ENCODE measurements at regions not wholly inside any gene's neighbourhood (a gene's known extent, or its start where the extent isn't known, plus 50 kb on each side); places are given as distances from the start of the nearest gene placed in this dataset.
A peak's percentile ranks its signal among the peaks of the same experiment; 100 is the strongest.

DNA sequence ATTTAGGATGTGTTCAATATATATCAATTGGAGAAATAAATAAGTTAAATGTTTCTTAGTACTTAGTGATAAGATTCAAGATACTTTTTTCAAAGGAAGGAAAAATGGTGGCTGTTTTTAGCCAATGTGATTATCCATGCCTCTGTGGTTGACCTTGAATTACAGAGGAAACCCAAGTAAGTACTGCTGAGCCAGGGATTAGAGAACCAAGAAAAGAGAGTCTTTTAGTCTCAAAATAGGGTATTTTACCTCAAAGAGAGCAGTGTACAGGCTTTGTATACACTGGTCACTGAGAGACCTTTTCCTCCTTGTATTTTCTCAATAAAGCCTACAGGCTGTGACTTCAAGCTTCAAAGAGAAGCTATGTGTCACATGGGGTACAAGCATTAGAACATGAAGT is 1075.3 kb downstream of the ADGRL3 start:
- H3K4me3 Mint-ChIP-seq: no peak overlapping the region
- peaks cover 0 to 2% (median 0%) of the 10 kb centered on the region in 3 donors for H3K27me3 Mint-ChIP-seq (ENCODE audit: low read depth in 3 of 3)
- peaks cover 7 to 19% of the 10 kb centered on the region in 2 donors for H3K4me1 Mint-ChIP-seq
- DNase-seq: no peak
- peaks cover 5 to 68% (median 23%) of the 10 kb centered on the region in 6 donors for H3K9me3 Mint-ChIP-seq
- H3K36me3 Mint-ChIP-seq: peaks cover 0 to 5% (median 4%) of the 10 kb centered on the region in 3 donors
- H3K27ac Mint-ChIP-seq: no peak overlapping the region

DNA sequence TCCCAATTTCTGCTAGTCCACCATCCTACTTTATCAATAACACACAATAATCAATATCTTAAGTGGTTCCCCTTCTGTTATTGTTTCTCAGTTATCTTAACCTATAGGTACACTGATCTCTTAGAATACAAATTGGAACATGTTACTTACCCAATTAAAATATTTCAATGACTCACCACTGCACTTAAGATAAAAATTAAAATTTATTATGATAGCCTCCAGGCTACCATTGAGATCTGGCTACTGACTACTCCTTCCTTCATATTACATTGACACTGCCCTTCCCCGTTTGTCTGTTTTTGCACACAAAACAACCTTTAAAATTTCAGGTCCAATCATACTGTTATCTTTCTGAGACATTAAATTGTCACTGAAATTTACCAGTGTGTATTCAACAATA is 1074.7 kb downstream of the ADGRL3 start:
- H3K27ac Mint-ChIP-seq: no peak overlapping the region
- peaks cover 7 to 24% of the 10 kb centered on the region in 2 donors for H3K4me1 Mint-ChIP-seq
- DNase-seq: no peak
- peaks cover 0 to 5% (median 4%) of the 10 kb centered on the region in 3 donors for H3K36me3 Mint-ChIP-seq
- no peak overlapping the region for H3K4me3 Mint-ChIP-seq
- peaks cover 0 to 2% (median 0%) of the 10 kb centered on the region in 3 donors for H3K27me3 Mint-ChIP-seq (ENCODE audit: low read depth in 3 of 3)
- H3K9me3 Mint-ChIP-seq: peaks cover 5 to 72% (median 23%) of the 10 kb centered on the region in 6 donors

GRCh38 chr4:62271107-62271506 is 1071.0 kb downstream of the ADGRL3 start:
- H3K9me3 Mint-ChIP-seq: peaks cover 3 to 64% (median 20%) of the 10 kb centered on the region in 6 donors
- H3K27me3 Mint-ChIP-seq (ENCODE audit: low read depth in 3 of 3): peaks cover 0 to 2% (median 0%) of the 10 kb centered on the region in 3 donors
- no peak overlapping the region for H3K27ac Mint-ChIP-seq
- H3K4me1 Mint-ChIP-seq: peaks cover 7 to 24% of the 10 kb centered on the region in 2 donors
- DNase-seq: no peak
- H3K4me3 Mint-ChIP-seq: no peak overlapping the region
- peaks cover 0 to 5% (median 4%) of the 10 kb centered on the region in 3 donors for H3K36me3 Mint-ChIP-seq

DNA sequence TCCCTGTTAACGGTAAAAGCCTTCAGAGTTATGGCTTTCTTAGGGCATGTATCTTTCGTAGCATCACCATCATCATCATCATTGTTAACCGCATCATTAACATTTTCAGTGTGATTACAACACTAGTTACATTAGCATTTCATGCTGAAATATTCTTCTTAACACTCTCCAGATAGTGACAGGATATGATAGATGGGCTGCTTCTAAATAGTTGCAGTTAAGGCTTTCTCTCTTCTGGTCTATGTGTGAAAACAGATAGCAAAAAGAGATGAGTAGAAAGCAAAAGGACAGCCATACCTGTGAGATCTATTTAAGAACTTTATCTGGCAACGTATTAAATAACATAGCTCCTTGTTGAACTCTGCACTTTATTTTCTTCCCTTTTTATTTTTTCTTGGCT is 1069.8 kb downstream of the ADGRL3 start:
- Mint-ChIP-seq H3K9me3 (peaks cover 3 to 56% (median 20%) of the 10 kb centered on the region in 6 donors), H3K4me1 (peaks cover 7 to 24% of the 10 kb centered on the region in 2 donors), H3K4me3 (peak overlapping the region in 3 of 5 donors; percentile 1 to 7 (median 3)), H3K27me3 (ENCODE audit: low read depth in 3 of 3) (peaks cover 0 to 2% (median 0%) of the 10 kb centered on the region in 3 donors), H3K36me3 (peaks cover 0 to 5% (median 4%) of the 10 kb centered on the region in 3 donors), H3K27ac (peak overlapping the region in 4 of 6 donors; percentile 35 to 75 (median 58))
- DNase-seq: peak in 1 of 3 donors; percentile 7

GRCh38 chr4:62263454-62263853 is 1063.3 kb downstream of the ADGRL3 start:
- no peak for DNase-seq
- Mint-ChIP-seq H3K4me1 (no peaks in the 10 kb centered on the region), H3K27me3 (ENCODE audit: low read depth in 3 of 3) (no peaks in the 10 kb centered on the region), H3K36me3 (no peaks in the 10 kb centered on the region), H3K9me3 (peaks cover 6 to 39% (median 16%) of the 10 kb centered on the region in 6 donors), H3K4me3 (no peak overlapping the region), H3K27ac (no peak overlapping the region)

DNA sequence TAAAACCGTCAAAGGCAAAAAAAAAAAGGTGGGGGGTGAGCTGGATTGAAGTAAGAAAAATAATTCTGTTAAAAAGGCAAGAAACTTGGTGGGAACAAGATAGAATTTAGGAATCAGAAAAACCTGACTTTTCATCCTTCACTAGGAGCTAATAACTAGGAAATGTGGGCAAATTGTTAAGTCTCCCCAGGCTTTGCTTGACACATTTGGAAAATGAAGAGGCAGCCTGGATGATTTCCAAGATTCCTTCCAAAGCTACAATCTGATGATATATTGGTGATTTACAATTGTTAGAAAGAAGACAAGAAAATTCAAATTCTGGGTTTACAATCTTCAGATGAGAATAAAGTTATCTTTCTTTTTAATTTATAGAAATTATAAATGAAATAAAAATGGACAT is 1062.5 kb downstream of the ADGRL3 start:
- H3K27ac Mint-ChIP-seq: no peak overlapping the region
- H3K4me3 Mint-ChIP-seq: no peak overlapping the region
- peaks cover 7 to 40% (median 18%) of the 10 kb centered on the region in 6 donors for H3K9me3 Mint-ChIP-seq
- H3K36me3 Mint-ChIP-seq: no peaks in the 10 kb centered on the region
- DNase-seq: no peak
- no peaks in the 10 kb centered on the region for H3K27me3 Mint-ChIP-seq (ENCODE audit: low read depth in 3 of 3)
- H3K4me1 Mint-ChIP-seq: no peaks in the 10 kb centered on the region

DNA sequence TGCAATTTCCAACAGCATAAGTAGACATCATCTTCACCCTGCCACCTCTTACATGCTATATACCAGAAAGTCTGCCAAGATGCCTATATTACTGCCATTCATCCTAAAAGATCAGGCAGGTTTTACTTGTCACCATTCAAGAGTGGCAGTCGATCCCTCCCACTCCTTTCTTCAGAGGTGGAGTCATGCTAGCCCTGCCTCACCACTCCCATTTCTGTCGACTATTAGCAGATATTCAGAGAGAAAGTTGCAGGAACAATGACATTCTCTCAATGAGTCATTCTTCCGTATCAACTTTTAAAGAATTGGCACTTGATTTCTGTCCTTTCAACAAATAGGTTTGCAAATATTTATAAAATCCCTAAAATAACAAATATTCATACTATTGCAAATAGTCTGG is 1060.1 kb downstream of the ADGRL3 start:
- H3K4me1 Mint-ChIP-seq: no peaks in the 10 kb centered on the region

DNA sequence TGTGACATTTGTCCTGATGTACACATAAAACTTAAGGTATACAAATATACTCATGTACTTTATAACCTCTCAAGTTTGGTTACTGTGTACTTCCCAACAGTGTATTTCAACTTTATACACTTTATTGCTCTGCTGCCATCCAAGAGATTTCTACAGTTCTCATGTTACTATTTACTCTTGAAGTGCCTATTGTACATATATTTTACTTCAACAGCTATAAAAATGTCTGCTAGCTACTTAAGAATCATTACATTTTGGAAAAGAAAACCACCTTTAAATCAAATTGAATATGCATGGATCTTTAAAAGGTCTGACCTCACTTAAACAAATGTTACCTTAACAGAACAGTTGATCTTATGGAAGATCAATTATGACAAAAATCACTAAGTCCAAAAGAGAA is 1056.4 kb downstream of the ADGRL3 start:
- Mint-ChIP-seq H3K4me1 (no peaks in the 10 kb centered on the region), H3K4me3 (no peak overlapping the region), H3K36me3 (no peaks in the 10 kb centered on the region), H3K27me3 (ENCODE audit: low read depth in 3 of 3) (no peaks in the 10 kb centered on the region), H3K9me3 (peaks cover 5 to 58% (median 19%) of the 10 kb centered on the region in 6 donors), H3K27ac (no peak overlapping the region)
- DNase-seq: no peak

More for the DNA sequence above, 1060.1 kb downstream of the ADGRL3 start:
- H3K27ac Mint-ChIP-seq: no peak overlapping the region
- no peak for DNase-seq
- H3K4me3 Mint-ChIP-seq: no peak overlapping the region
- H3K36me3 Mint-ChIP-seq: no peaks in the 10 kb centered on the region
- peaks cover 8 to 42% (median 19%) of the 10 kb centered on the region in 6 donors for H3K9me3 Mint-ChIP-seq
- no peaks in the 10 kb centered on the region for H3K27me3 Mint-ChIP-seq (ENCODE audit: low read depth in 3 of 3)

GRCh38 chr4:62252728-62253127 is 1052.6 kb downstream of the ADGRL3 start:
- Mint-ChIP-seq H3K4me1 (peaks cover 0 to 5% of the 10 kb centered on the region in 2 donors), H3K4me3 (no peak overlapping the region), H3K9me3 (peaks cover 7 to 52% (median 11%) of the 10 kb centered on the region in 6 donors), H3K27ac (no peak overlapping the region), H3K36me3 (no peaks in the 10 kb centered on the region), H3K27me3 (ENCODE audit: low read depth in 3 of 3) (no peaks in the 10 kb centered on the region)
- DNase-seq: no peak

DNA sequence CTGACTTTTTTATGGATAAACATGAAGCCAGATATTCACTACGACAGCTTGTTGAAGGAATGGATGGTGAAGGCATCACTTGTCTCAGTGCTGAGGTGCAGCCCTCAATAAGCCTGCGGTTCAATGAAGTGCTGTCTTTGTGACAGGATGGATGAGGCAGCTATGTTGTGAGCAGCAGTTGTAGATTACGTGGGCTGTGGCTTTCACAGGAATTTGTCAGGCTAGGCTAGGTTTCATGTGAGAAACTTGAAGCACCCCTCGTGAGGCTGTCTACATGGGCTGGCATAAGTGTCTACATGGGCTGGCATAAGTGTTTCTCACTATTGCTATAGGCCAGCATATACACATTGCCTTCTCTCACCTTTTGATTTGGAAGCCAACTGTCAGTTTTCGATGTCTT is 1050.0 kb downstream of the ADGRL3 start:
- Mint-ChIP-seq H3K4me1 (peaks cover 0 to 5% of the 10 kb centered on the region in 2 donors), H3K36me3 (no peaks in the 10 kb centered on the region), H3K27me3 (ENCODE audit: low read depth in 3 of 3) (peaks cover 0 to 2% (median 0%) of the 10 kb centered on the region in 3 donors), H3K4me3 (peak overlapping the region in 1 of 5 donors; percentile 18), H3K27ac (peak overlapping the region in 5 of 6 donors; percentile 50 to 78 (median 65)), H3K9me3 (peaks cover 5 to 45% (median 11%) of the 10 kb centered on the region in 6 donors)
- peak; percentile 15 to 54 (median 16) for DNase-seq

GRCh38 chr4:62243895-62244294 is 1043.8 kb downstream of the ADGRL3 start:
- Mint-ChIP-seq H3K4me3 (no peak overlapping the region), H3K27me3 (ENCODE audit: low read depth in 3 of 3) (peaks cover 0 to 2% (median 0%) of the 10 kb centered on the region in 3 donors), H3K9me3 (peaks cover 12 to 39% (median 19%) of the 10 kb centered on the region in 6 donors), H3K27ac (no peak overlapping the region), H3K36me3 (no peaks in the 10 kb centered on the region), H3K4me1 (no peaks in the 10 kb centered on the region)
- no peak for DNase-seq

DNA sequence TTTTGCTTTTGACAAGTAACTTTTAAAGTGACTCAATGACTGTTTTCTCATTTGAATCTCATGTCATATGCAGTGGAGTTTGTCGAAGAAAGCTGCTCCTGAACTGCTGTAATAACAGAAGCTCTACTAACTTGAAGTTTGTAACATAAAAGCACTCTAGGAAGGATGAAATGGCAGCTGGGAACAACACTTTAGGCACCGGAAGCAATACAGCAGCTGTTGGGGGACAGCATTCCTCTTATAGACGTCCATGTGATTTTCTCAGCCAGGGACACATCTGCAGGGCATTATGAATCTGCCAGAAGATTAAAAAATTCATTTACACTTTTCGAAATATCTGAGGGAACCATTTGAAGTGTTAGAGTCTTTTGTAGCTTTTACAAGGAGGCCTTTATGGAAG is 1035.8 kb downstream of the ADGRL3 start:
- no peak overlapping the region for H3K27ac Mint-ChIP-seq
- H3K36me3 Mint-ChIP-seq: peaks cover 0 to 4% (median 4%) of the 10 kb centered on the region in 3 donors
- H3K27me3 Mint-ChIP-seq (ENCODE audit: low read depth in 3 of 3): no peaks in the 10 kb centered on the region

GRCh38 chr4:62232814-62233213 is 1032.7 kb downstream of the ADGRL3 start:
- DNase-seq: no peak
- Mint-ChIP-seq H3K4me3 (no peak overlapping the region), H3K4me1 (no peaks in the 10 kb centered on the region), H3K36me3 (peaks cover 0 to 4% (median 4%) of the 10 kb centered on the region in 3 donors), H3K27me3 (ENCODE audit: low read depth in 3 of 3) (no peaks in the 10 kb centered on the region), H3K9me3 (peaks cover 5 to 37% (median 13%) of the 10 kb centered on the region in 6 donors), H3K27ac (no peak overlapping the region)

More for the DNA sequence above, 1035.8 kb downstream of the ADGRL3 start:
- Mint-ChIP-seq H3K9me3 (peaks cover 8 to 56% (median 20%) of the 10 kb centered on the region in 6 donors), H3K4me1 (no peaks in the 10 kb centered on the region), H3K4me3 (no peak overlapping the region)
- DNase-seq: no peak

DNA sequence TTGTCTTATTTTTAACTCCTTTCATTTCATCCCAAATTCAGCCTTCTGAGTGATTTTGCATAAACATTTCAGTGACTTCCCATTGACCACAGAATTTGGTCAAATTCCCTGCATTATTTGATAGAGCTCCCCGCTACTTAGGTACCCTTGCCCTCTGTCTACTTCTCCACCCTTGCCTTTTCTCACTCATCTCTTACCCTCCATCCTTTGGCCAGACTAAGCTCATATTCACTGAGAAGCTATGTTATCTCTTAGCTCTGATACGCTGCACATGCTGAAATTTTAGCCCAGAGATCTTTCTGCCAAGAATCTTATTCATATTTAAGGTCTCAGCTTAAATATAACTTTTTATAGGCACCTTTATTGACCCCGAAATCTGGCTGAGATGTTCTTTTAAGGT is 1031.9 kb downstream of the ADGRL3 start:
- peaks cover 5 to 42% (median 16%) of the 10 kb centered on the region in 6 donors for H3K9me3 Mint-ChIP-seq
- H3K4me3 Mint-ChIP-seq: no peak overlapping the region
- peaks cover 0 to 4% (median 4%) of the 10 kb centered on the region in 3 donors for H3K36me3 Mint-ChIP-seq
- H3K4me1 Mint-ChIP-seq: no peaks in the 10 kb centered on the region
- no peak for DNase-seq
- H3K27ac Mint-ChIP-seq: no peak overlapping the region
- H3K27me3 Mint-ChIP-seq (ENCODE audit: low read depth in 3 of 3): no peaks in the 10 kb centered on the region

GRCh38 chr4:62226082-62226481 is 1026.0 kb downstream of the ADGRL3 start:
- H3K4me1 Mint-ChIP-seq: no peaks in the 10 kb centered on the region
- DNase-seq: no peak
- H3K9me3 Mint-ChIP-seq: peaks cover 0 to 39% (median 19%) of the 10 kb centered on the region in 6 donors
- H3K36me3 Mint-ChIP-seq: no peaks in the 10 kb centered on the region
- H3K27me3 Mint-ChIP-seq (ENCODE audit: low read depth in 3 of 3): peaks cover 0 to 2% (median 1%) of the 10 kb centered on the region in 3 donors
- no peak overlapping the region for H3K4me3 Mint-ChIP-seq
- H3K27ac Mint-ChIP-seq: no peak overlapping the region
